ENCODE measurements at regions not wholly inside any gene's neighbourhood (a gene's known extent, or its start where the extent isn't known, plus 50 kb on each side); places are given as distances from the start of the nearest gene placed in this dataset.

- TF ChIP-seq CEBPZ (IDR thresholded peaks at IDR 0.05; ENCODE audit: low read depth, low read length): no peak
These were observed 142.2 kb downstream of the IRS2 start (continued) for GRCh38 chr13:109644069-109644750.

GRCh38 chr13:109642358-109642757, 144.0 kb downstream of the IRS2 start:
- no peak for ATAC-seq
- no peak for TF ChIP-seq POLR2A (IDR thresholded peaks at IDR 0.05; ENCODE audit: low read depth, low read length)
- no peak for TF ChIP-seq MEF2B (IDR thresholded peaks at IDR 0.05; ENCODE audit: partially characterized antibody, poor library complexity, severe bottlenecking)
- no peak for TF ChIP-seq SPI1 (IDR thresholded peaks at IDR 0.05; ENCODE audit: borderline replicate concordance, insufficient read depth, low read depth, low read length)
- TF ChIP-seq E2F4 (IDR thresholded peaks at IDR 0.05; ENCODE audit: low read depth, low read length): no peak
- TF ChIP-seq USF2 (IDR thresholded peaks at IDR 0.05; ENCODE audit: borderline replicate concordance, low read depth, low read length): no peak
- TF ChIP-seq ATF3 (IDR thresholded peaks at IDR 0.05; ENCODE audit: borderline replicate concordance, extremely low read depth, low read depth, low read length): no peak
- TF ChIP-seq SUPT20H (IDR thresholded peaks at IDR 0.05; ENCODE audit: borderline replicate concordance, control insufficient read depth, low read depth, low read length): no peak
- no peak for TF ChIP-seq MYB (IDR thresholded peaks at IDR 0.05; ENCODE audit: borderline replicate concordance, low read depth, low read length)
- TF ChIP-seq NFXL1 (IDR thresholded peaks at IDR 0.05; ENCODE audit: borderline replicate concordance): no peak
- TF ChIP-seq JUND (IDR thresholded peaks at IDR 0.05; ENCODE audit: low read depth, low read length): no peak
- TF ChIP-seq EZH2 (IDR thresholded peaks at IDR 0.05; ENCODE audit: borderline replicate concordance, control insufficient read depth, low read depth, low read length): no peak
- TF ChIP-seq KDM1A (IDR thresholded peaks at IDR 0.05; ENCODE audit: borderline replicate concordance): no peak
- TF ChIP-seq BMI1 (IDR thresholded peaks at IDR 0.05; ENCODE audit: borderline replicate concordance): no peak
- TF ChIP-seq CHD2 (IDR thresholded peaks at IDR 0.05; ENCODE audit: borderline replicate concordance, low read depth, low read length): no peak
- no peak for TF ChIP-seq CBX3 (IDR thresholded peaks at IDR 0.05; ENCODE audit: borderline replicate concordance, low read depth)
- TF ChIP-seq NR2F1 (conservative IDR thresholded peaks at IDR 0.05): no peak
- TF ChIP-seq BRCA1 (IDR thresholded peaks at IDR 0.05; ENCODE audit: low read depth, low read length): no peak
- Histone ChIP-seq H3K27me3 (replicated peaks in 1 of 2; ENCODE audit: control insufficient read depth in 2 of 2, insufficient read depth in 2 of 2, low read length in 1 of 2) (no peaks in the 10 kb centered on the region), H3K36me3 (ENCODE audit: control insufficient read depth in 2 of 2, insufficient read depth in 2 of 2, low read length in 1 of 2) (no peaks in the 10 kb centered on the region), H3K79me2 (ENCODE audit: control insufficient read depth, insufficient read depth, low read length) (no peaks in the 10 kb centered on the region), H3K4me2 (ENCODE audit: control insufficient read depth, insufficient read depth) (no peak overlapping the region), H4K20me1 (ENCODE audit: control insufficient read depth, insufficient read depth) (no peaks in the 10 kb centered on the region), H2AFZ (ENCODE audit: control insufficient read depth, low read depth, low read length) (no peak overlapping the region), H3K4me1 (ENCODE audit: control insufficient read depth, insufficient read depth, low read length) (no peaks in the 10 kb centered on the region), H3K4me3 (no peak overlapping the region), H3K27ac (ENCODE audit: control insufficient read depth, insufficient read depth) (no peak overlapping the region), H3K9ac (ENCODE audit: control insufficient read depth, insufficient read depth, low read length) (no peak overlapping the region), H3K9me3 (replicated peaks; ENCODE audit: control insufficient read depth, insufficient read depth, low read length) (no peaks in the 10 kb centered on the region; the same call in 2 of the 3 replicates)
- ChIA-PET POLR2A (no interaction called here), SMC1A (ENCODE audit: uncharacterized antibody, unreplicated experiment) (no interaction called here), RAD21 (ENCODE audit: unreplicated experiment) (no interaction called here), CTCF (no interaction called here)
- in situ Hi-C loops (cut with MboI): no loop called here
- intact Hi-C loops (cut with micrococcal nuclease; ENCODE audit: unreplicated experiment): no loop called here
- BruUV-seq (replicated peaks): no TSS peak
- no peak for FAIRE-seq
- no peak for DNase-seq (ENCODE audit: low read depth, low spot score)
- WGBS (ENCODE audit: insufficient coverage, insufficient replicate concordance, low lambda C conversion rate, missing lambda C conversion rate): 45% methylated on average over 8 of the region's 8 CpGs

Measured in GM12878 (cell line).